ENCODE measurements at regions not wholly inside any gene's neighbourhood (a gene's known extent, or its start where the extent isn't known, plus 50 kb on each side); places are given as distances from the start of the nearest gene placed in this dataset.
A peak's percentile ranks its signal among the peaks of the same experiment; 100 is the strongest.
"Not testable (repeated sequence)": the region's sequence is repeated elsewhere in the genome, so short reads cannot be mapped to it uniquely, and the experiment has no call there.

DNA sequence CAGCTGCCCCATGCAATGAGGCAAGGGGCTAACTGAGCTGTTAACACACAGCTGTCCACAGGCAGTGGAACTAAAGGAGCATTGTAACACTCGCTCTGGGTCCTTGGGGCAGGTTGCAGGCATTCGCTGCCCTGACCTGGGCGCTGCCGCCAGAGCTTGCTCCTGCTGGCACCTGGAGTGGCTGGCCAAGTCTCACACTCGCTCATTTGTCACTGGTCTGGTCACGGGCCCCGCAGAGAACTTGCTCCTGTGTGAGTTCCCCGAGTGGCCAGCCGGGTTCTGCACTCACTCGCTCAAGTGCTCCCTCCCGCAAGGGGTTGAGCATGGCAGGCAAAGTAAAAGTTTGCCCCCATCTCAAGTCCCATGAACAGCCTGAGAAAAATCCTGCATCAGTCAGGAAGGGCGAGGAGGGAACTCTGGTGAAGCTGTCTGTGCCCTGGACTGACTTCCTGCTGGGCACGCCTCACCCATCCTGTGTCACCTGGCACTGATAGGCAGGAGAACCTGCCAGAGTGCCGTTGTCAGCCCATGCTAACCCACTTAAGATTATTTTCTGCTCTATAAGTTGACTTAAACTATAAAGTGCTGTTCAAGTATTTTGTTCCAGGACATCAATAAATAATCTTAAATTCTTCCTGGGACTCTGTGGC lies 934.8 kb upstream of the GYPC start:
- DNase-seq = no peak

DNA sequence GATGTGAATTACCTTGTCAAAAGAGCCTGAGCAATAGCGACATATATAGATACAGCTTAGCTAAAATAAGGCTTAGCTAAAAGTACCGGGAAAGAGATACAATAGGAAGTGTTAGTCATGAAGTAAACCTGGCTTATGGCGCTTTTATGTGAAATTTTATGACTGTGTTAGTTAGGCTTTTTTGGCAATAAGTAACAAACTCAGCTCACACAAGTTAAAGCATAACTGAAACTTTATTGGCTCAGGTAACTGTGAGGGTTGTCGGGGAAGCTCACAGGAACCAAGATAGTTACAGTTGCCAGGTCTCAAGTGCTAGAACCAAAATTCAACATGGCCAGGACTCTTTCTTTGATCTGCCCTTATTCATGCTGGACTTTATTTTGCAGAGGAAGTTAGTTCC lies 925.0 kb upstream of the GYPC start:
- DNase-seq = no peak

DNA sequence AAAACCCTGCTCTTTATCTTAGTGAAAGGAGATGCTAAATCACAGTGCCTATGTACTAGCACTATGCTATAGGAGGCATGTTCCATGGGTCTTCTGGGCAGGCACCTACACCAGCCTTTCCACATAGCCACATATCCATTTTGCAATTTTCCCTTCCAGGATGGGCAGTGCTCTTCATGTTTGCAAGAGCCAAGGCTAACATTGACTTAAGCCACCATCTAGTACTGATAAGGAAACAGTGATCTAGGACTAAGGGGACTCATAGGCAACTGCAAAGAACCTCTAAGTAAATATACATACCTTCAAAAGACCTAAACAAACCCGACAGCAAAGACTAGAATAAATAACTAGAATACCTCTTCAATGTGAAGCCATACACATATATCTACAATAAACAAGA lies 919.7 kb upstream of the GYPC start:
- no peak for DNase-seq

DNA sequence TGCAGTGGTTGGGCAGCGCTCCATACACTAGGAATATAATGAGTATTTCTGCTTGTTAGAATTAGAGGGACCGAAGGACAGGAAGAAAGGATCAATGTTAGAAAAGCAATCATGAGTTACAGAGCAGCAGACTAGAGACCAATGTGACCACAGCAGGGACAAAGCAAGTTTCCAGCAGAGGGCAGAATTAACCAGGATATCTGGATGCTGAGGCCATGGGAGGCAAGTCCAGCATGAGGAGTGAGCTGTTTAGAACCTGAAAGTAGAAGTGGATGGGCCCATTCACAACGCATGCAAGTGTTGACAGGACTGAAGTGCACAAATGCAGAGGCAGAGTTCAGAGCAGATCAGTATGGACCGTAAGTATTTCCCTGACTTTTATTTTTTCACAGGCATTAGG lies 910.4 kb upstream of the GYPC start:
- peak; percentile 1 for DNase-seq

DNA sequence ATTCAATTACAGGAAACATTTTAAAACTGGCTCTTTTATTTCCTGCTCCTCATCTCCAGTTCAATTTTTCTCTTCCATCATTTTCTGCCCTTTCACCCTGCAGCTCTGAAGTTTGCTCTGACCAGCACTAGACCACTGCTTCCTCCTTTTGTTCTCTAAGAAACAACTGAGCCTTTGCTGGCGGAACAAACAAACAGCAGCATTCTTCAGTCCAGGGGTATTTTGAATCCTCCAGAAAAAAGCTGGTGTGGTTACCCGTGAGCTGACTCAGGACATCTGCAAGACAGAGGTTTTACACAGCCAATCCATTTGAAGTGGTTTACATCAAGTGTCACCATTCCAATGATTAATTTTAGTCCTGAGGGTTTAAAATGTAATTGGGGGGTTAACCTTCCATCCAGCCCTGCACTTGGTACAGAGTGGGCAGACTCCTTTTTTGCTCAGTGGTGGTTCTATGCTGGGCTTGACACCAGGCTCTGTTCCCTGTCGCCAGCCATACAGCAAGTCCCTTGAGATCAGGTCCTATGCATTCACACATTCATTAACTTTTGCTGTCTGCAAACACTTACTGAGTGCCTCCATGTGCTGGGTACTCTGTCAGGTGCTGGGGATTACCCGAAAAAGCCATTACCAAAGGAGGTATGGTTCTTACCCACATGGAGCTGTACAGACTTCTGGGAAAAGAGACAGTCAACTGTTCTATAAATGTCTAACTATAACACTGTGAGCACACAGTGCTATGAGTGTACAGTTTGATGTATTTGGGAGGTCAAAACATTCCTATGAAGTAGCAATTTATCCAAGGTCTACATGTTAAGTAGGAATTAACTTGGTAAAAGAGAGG lies 909.4 kb upstream of the GYPC start:
- DNase-seq = no peak

DNA sequence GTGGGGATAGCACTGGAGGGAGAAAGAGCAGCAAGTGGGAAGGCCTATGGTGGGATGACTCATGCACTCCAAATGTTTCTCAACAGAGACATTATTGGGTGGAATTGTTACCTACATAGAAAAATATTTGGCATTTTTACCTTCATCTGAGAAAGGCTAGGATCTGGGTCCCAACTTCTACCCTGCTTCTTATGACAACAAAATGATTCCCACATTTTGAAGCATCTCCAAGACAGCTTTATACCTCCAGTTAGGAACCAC lies 908.9 kb upstream of the GYPC start:
- no peak for DNase-seq

DNA sequence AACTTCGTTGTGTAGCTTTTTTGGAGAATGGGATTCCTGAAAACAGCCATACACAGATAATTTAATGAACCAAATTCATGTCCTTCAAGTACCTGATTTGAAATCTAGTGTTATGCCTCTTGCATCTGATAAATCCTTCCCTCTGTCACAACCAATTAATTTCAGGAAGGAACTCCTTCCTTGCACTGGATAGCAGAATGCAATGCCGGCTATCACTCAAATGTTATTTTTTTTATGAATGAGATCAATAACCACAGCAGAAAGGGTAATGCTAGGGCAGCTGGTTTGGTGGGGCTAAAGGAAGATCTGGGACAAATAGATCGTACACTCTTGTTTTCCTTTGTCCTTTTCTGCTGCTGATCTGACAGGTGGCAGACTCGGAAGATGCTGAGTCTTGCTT lies 899.5 kb upstream of the GYPC start:
- no peak for DNase-seq

DNA sequence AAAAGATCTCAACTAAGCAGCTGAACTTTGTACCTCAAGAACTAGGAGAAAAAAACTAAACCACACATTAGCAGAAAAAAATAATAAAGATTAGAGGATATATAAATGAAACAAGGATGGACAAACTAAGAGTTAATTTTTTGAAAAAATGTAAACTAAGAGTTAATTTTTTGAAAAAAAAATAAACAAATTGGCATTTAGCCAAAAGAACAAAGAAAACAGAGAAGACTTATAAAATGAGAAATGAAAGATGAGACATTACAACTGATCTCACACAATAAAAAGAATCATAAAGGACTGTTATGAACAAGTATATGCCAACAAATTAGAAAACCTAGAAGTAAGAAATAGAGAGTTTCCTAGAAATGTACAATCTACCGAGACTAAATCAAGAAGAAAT lies 859.2 kb upstream of the GYPC start:
- no peak for DNase-seq

- DNase-seq = no peak
Observed at GRCh38 chr2:125797192-125797591, 858.8 kb upstream of the GYPC start.

GRCh38 chr2:125822746-125823145 lies 833.2 kb upstream of the GYPC start:
- no peak for DNase-seq

- not testable (repeated sequence) for DNase-seq
Observed at GRCh38 chr2:125825781-125826180, 830.2 kb upstream of the GYPC start.

- DNase-seq = no peak
Observed at GRCh38 chr2:125837128-125837527, 818.8 kb upstream of the GYPC start.

DNA sequence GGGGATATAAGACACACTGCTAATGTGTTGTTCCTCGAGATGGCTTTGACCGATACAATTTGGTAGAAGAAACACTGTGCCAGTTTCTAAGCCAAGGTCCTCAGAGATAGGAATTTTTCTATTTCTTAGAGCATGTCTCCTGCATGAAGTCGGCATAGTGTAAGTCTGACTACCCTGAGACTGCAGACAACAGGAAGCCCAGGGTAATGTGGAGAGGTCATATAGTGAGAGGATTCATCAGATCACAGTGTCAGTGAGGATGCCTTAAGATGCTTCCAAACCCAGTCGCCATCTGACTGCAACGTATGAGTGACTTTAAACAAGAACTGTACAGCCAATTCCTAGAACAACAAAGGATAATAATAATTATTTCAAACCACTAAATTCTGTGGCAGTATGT lies 818.3 kb upstream of the GYPC start:
- DNase-seq = no peak

DNA sequence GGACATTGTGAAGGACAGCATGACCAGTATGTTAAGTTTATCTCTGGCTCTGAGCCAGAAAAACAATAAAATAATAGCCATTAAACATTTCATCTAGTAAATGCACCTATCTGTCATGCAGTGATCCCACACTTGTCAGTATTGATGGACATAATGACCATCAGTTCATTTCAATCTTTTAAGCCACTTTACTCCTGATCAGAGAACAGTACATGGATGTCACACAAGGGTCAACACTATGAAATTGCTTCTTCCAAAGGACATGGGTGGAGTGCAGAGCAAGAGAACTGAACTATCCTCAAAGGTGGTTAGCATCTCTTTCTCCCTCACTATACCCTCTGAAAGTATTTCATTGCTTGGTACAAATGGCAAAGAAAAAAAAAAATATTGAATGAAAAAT lies 816.0 kb upstream of the GYPC start:
- DNase-seq = no peak

GRCh38 chr2:125842041-125842440 lies 813.9 kb upstream of the GYPC start:
- no peak for DNase-seq

DNA sequence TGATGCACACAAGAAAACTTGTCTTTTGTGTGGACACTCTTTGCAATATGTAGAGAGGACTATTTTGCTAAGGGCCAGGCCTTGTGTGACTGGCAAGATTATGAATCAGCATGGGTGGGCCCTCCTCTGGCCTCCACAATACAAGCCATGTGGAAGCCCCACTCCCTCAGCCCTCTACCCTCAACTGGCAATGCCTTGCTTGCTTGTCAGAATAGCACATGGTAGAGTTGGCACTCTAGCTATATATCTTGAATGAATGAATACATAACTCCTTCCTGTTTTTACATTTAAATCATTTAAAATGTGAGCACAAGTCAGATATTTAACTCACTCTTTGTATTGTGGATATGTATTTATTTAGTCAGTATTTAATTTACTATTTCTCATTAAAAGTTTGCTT lies 805.4 kb upstream of the GYPC start:
- no peak for DNase-seq

DNA sequence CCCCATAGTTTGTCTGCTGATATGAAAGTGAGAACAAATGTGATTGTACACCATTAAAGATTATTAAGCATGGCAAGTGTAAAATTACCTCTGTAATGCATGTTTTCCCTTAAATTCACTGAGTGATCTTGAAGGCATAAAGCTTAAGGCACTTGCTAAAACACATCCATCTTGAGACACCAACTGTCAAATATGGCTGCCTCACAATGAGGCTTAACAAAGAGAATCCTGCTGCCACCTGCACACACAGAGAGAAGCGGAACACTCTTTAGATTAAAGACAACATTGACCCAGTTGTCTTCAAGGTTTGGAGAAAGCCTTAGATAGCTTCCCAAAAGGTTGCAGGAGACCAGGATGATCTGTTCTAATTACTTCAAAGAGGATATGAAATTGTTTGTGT lies 803.6 kb upstream of the GYPC start:
- no peak for DNase-seq

DNA sequence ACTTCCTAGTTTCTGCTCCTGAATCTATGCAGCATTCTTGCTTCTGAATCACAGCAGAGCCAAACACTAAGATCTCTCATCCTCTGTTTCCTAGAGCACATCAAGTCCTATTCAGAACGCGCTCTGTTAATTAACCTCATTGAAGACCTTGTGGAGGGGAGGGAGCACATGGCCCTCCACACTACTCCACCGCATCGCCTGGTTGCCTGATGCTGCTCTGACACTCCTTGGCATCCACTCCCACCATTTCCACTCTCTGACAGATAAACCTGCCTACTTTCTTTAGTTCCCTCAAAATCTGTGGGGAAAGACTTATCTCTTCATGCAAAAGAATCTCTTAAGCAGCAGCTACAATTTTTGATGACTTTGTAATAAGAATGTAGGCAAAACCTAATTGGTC lies 802.3 kb upstream of the GYPC start:
- no peak for DNase-seq

DNA sequence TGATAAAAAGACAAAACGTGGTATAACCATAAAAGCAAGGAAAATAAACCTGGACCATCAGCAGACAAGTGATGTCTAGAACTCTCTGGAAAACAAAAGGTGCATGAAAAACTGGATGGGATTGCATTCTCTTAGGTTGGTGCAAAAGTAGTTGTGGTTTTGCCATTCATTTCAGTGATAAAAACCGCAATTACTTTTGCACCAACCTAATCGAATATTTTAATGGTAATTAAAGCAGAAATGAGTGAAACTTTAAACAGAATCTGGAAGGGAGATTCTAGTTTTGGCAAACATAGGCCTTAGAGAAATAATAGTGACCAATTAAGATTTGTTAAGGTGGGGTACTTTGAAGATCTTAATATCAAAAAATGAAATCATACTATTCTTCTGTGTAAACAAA lies 800.8 kb upstream of the GYPC start:
- no peak for DNase-seq

- no peak for DNase-seq
Observed at GRCh38 chr2:125857971-125858794, 797.8 kb upstream of the GYPC start.

DNA sequence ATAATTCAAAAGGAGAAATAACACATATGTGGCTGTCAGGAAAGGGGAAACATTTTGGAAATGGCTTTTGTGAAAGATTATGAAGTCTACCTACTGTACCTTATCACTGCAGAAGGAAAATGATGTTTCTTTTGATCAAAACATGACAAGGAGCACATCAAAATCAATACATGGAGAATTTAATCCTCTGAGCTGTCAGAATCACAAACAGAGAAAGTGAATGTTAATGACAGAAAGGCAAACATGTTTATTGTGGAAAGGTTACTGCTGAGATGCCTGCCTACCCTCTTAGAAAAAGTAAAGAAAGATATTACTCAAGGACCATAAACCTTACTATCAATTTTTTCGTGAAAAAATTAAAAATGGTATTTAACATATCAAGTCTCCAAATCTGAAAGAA lies 794.5 kb upstream of the GYPC start:
- DNase-seq = no peak

GRCh38 chr2:125867908-125868307 lies 788.0 kb upstream of the GYPC start:
- DNase-seq = no peak

DNA sequence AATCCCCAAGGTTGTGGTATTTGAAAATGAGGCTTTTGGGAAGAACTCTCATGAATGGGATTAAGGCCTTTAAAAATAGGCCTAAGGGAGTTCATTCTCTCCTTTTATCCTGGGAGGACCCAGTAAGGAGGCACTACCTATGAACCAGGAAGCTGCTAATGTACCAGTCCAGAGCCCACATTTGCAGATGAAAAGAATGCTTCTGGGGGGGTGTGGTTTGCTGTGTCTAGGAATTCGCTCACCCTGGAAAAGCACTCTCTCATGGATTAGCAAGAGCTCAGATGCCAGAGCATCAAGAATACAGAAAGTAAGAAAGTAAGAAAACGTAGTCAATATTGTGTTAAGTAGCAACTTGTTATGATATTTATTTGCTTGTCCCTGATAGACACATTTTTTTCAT lies 785.7 kb upstream of the GYPC start:
- DNase-seq = no peak

DNA sequence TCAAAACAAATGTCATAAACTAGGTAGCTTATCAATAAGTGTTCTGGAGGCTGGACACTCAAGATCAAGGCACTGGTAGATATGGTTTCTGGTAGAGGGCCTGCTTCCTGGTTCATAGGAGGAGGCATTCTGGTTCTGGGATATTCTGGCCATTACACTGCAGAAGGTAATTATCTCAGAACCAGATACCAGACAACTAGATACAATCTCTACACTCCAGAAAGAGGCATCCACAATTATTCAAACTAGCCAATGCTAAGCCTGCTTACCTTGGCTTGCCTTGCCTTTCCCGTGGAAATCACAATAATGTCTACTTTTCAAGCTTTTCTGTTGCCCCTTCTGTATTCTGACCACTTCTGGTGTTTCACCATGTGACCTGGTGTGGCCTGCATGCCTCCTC lies 785.2 kb upstream of the GYPC start:
- DNase-seq = no peak
